Liver (tissue), 8 donors: ENCODE measurements at regions not wholly inside any gene's neighbourhood (a gene's known extent, or its start where the extent isn't known, plus 50 kb on each side); places are given as distances from the start of the nearest gene placed in this dataset.

Source experiments
- DNase-seq: peaks from one replicate; pipeline ENCODE4 v3.0.0-alpha.2; 2017; ENCODE audit warnings: low spot score
- H3K27ac ChIP-seq, 2 donors: one replicate each; pipeline ENCODE4 v1.7.0; 2013; ENCODE audit warnings: inconsistent platforms in 2 of 2, low read length in 2 of 2, control low read depth in 1 of 2, low read depth in 1 of 2, mild to moderate bottlenecking in 1 of 2
- H3K27me3 ChIP-seq, 4 donors: one replicate each; pipeline versions ENCODE4 v1.6.1 to v1.7.0; 2013; ENCODE audit warnings: low read length in 3 of 4, inconsistent platforms in 1 of 4, mild to moderate bottlenecking in 1 of 4, moderate library complexity in 1 of 4; ENCODE audit not compliant: control insufficient read depth in 4 of 4, insufficient read depth in 4 of 4
- H3K36me3 ChIP-seq, 4 donors: one replicate each; pipeline versions ENCODE4 v1.6.1 to v1.7.0; 2013; ENCODE audit warnings: low read length in 3 of 4, mild to moderate bottlenecking in 3 of 4, low read depth in 1 of 4, moderate library complexity in 1 of 4; ENCODE audit not compliant: control insufficient read depth in 4 of 4, insufficient read depth in 3 of 4
- H3K4me1 ChIP-seq, 4 donors: one replicate each; pipeline versions ENCODE4 v1.6.1 to v1.7.0; 2013; ENCODE audit warnings: low read length in 3 of 4, mild to moderate bottlenecking in 3 of 4, moderate library complexity in 1 of 4; ENCODE audit not compliant: control insufficient read depth in 4 of 4, insufficient read depth in 4 of 4
- H3K4me3 ChIP-seq, 3 donors: one replicate each; pipeline versions ENCODE4 v1.6.1 to v1.7.0; 2013; ENCODE audit warnings: low read length in 3 of 3, control low read depth in 1 of 3, low read depth in 1 of 3, mild to moderate bottlenecking in 1 of 3
- H3K9ac ChIP-seq, 2 donors: one replicate each; pipeline ENCODE4 v1.7.0; 2013; ENCODE audit warnings: low read length in 2 of 2, mild to moderate bottlenecking in 2 of 2, moderate library complexity in 2 of 2, control low read depth in 1 of 2, low read depth in 1 of 2
- H3K9me3 ChIP-seq, 4 donors: one replicate each; pipeline versions ENCODE4 v1.6.1 to v1.7.0; 2013; ENCODE audit warnings: low read length in 3 of 4; ENCODE audit not compliant: control insufficient read depth in 4 of 4
- ATF3 ChIP-seq: IDR thresholded peaks from 2 replicates; pipeline ENCODE4 v1.6.1; 2016; ENCODE audit warnings: antibody characterized with exemption
- CTCF ChIP-seq: fragments of 150-350 bp; IDR thresholded peaks from 2 replicates; pipeline ENCODE4 v1.5.1; 2017; ENCODE audit warnings: improper control_type of control experiment, low read depth, low read length; ENCODE audit not compliant: missing input control
- EGR1 ChIP-seq, 2 donors: IDR thresholded peaks; 2 replicates each; pipeline ENCODE4 v1.6.1; 2016 to 2018; ENCODE audit warnings: antibody characterized with exemption in 2 of 2, low read depth in 2 of 2
- FOXA1 ChIP-seq: IDR thresholded peaks from 2 replicates; pipeline ENCODE4 v1.6.1; 2016; ENCODE audit warnings: antibody characterized with exemption
- FOXA2 ChIP-seq: IDR thresholded peaks from 2 replicates; pipeline ENCODE4 v1.6.1; 2016; ENCODE audit warnings: antibody characterized with exemption
- GABPA ChIP-seq, 2 donors: IDR thresholded peaks in 1 of 2; conservative IDR thresholded peaks in 1 of 2; 2 replicates each; pipeline ENCODE4 v1.6.1; 2016; ENCODE audit warnings: antibody characterized with exemption in 2 of 2, mild to moderate bottlenecking in 1 of 2, moderate library complexity in 1 of 2
- HNF4A ChIP-seq, 2 donors: conservative IDR thresholded peaks; 2 replicates each; pipeline ENCODE4 v1.6.1; 2016; ENCODE audit warnings: antibody characterized with exemption in 2 of 2, mild to moderate bottlenecking in 2 of 2
- HNF4G ChIP-seq: IDR thresholded peaks from 2 replicates; pipeline ENCODE4 v1.6.1; 2016; ENCODE audit warnings: antibody characterized with exemption
- JUND ChIP-seq, 2 donors: IDR thresholded peaks; 2 replicates each; pipeline ENCODE4 v1.6.1; 2016; ENCODE audit warnings: antibody characterized with exemption in 2 of 2
- MAX ChIP-seq: IDR thresholded peaks from 2 replicates; pipeline ENCODE4 v1.6.1; 2016; ENCODE audit warnings: antibody characterized with exemption
- NR2F2 ChIP-seq: IDR thresholded peaks from 2 replicates; pipeline ENCODE4 v1.6.1; 2016; ENCODE audit warnings: antibody characterized with exemption
- RAD21 ChIP-seq, 2 donors: IDR thresholded peaks; 2 replicates each; pipeline ENCODE4 v1.6.1; 2016; ENCODE audit warnings: antibody characterized with exemption in 2 of 2, mild to moderate bottlenecking in 2 of 2
- REST ChIP-seq: IDR thresholded peaks from 2 replicates; pipeline ENCODE4 v1.6.1; 2016; ENCODE audit warnings: antibody characterized with exemption, mild to moderate bottlenecking
- RXRA ChIP-seq, 2 donors: IDR thresholded peaks; 2 replicates each; pipeline ENCODE4 v1.6.1; 2017 to 2018; ENCODE audit warnings: antibody characterized with exemption in 2 of 2, mild to moderate bottlenecking in 1 of 2
- SP1 ChIP-seq: IDR thresholded peaks from 2 replicates; pipeline ENCODE4 v1.6.1; 2018; ENCODE audit warnings: antibody characterized with exemption, mild to moderate bottlenecking
- TAF1 ChIP-seq: conservative IDR thresholded peaks from 2 replicates; pipeline ENCODE4 v1.6.1; 2016; ENCODE audit warnings: antibody characterized with exemption, mild to moderate bottlenecking
- YY1 ChIP-seq: IDR thresholded peaks from 2 replicates; pipeline ENCODE4 v1.6.1; 2016; ENCODE audit warnings: antibody characterized with exemption, mild to moderate bottlenecking
- ZBTB33 ChIP-seq: IDR thresholded peaks from 2 replicates; pipeline ENCODE4 v1.6.1; 2016; ENCODE audit warnings: antibody characterized with exemption
- WGBS: extraction: QIAGEN DNeasy Blood & Tissue Kit; methylation state at CpG from one replicate; pipeline ENCODE4 v1.1.7; 2013; 5-methylcytosine and 5-hydroxymethylcytosine counted together
- donor health status: healthy.
- donor health status: healthy.
- donor health status: healthy.
- donor health status: healthy.
- donor health status: healthy.

- WGBS, result 92% methylated on average over 1 of the region's 1 CpG
- Histone ChIP-seq H3K27ac (no peak overlapping the region), H3K9ac (no peak overlapping the region), H3K4me3 (no peak overlapping the region), H3K27me3 (no peaks in the 10 kb centered on the region), H3K9me3 (no peaks in the 10 kb centered on the region), H3K36me3 (no peaks in the 10 kb centered on the region), H3K4me1 (no peaks in the 10 kb centered on the region)
- TF ChIP-seq HNF4A (conservative IDR thresholded peaks at IDR 0.05) (no peak), FOXA1 (no peak), ATF3 (no peak), RAD21 (IDR thresholded peaks at IDR 0.05) (no peak), GABPA (IDR thresholded peaks at IDR 0.05 in 1 of 2, conservative IDR thresholded peaks at IDR 0.05 in 1 of 2) (no peak), RXRA (IDR thresholded peaks at IDR 0.05) (no peak), FOXA2 (no peak), MAX (no peak), EGR1 (IDR thresholded peaks at IDR 0.05; ENCODE audit: low read depth in 2 of 2) (no peak), TAF1 (no peak), HNF4G (no peak), YY1 (no peak), REST (no peak), CTCF (no peak), SP1 (no peak), ZBTB33 (no peak), JUND (IDR thresholded peaks at IDR 0.05) (no peak), NR2F2 (no peak)
- DNase-seq, result no peak
Measured at GRCh38 chr5:112648264-112648663, 89.4 kb upstream of the APC start.

- 46% methylated on average over 6 of the region's 6 CpGs for WGBS
- Histone ChIP-seq H3K27me3 (no peaks in the 10 kb centered on the region), H3K4me3 (no peak overlapping the region), H3K36me3 (no peaks in the 10 kb centered on the region), H3K9ac (no peak overlapping the region), H3K27ac (no peak overlapping the region), H3K9me3 (no peaks in the 10 kb centered on the region), H3K4me1 (no peaks in the 10 kb centered on the region)
- TF ChIP-seq ATF3, result no peak
- TF ChIP-seq CTCF, result no peak
- TF ChIP-seq HNF4A (conservative IDR thresholded peaks at IDR 0.05), result peak; percentile 31 to 44
- no peak for DNase-seq
Measured at GRCh38 chr5:112649882-112650281, 87.8 kb upstream of the APC start.
